ENCODE measurements at regions not wholly inside any gene's neighbourhood (a gene's known extent, or its start where the extent isn't known, plus 50 kb on each side); places are given as distances from the start of the nearest gene placed in this dataset.

DNA sequence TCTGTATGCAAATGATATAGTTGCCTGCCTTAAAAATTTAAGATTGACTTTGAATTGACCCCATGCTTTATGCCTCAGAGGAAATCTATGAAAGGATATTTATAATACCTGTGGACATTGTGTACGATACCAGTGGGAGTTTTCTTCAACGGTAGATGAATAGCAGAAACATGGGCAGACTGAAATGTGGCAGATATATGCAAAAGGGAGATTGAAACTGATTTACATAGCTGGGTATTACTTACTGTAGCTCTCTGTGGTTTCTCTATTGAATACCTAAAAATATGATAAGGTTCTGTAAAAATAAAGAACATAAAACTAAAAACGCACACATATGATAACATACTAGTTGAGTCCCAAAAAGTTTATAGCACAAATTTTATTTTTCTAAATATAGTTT is 345.2 kb upstream of the PCSK5 start:
- Histone ChIP-seq H2BK120ac (ENCODE audit: low read depth, low read length) (no peak overlapping the region), H3K4ac (ENCODE audit: low read depth, low read length) (no peak overlapping the region), H2AK5ac (ENCODE audit: low read depth, low read length) (no peak overlapping the region), H3K4me2 (ENCODE audit: low read depth, low read length) (no peak overlapping the region), H3K9ac (ENCODE audit: low read depth, low read length) (no peak overlapping the region), H2BK5ac (ENCODE audit: low read depth, low read length, poor library complexity, severe bottlenecking) (no peak overlapping the region), H3K27me3 (ENCODE audit: control insufficient read depth, insufficient read depth, low read length) (no peaks in the 10 kb centered on the region), H4K5ac (ENCODE audit: low read depth, low read length) (no peak overlapping the region), H3K4me1 (ENCODE audit: control insufficient read depth, insufficient read depth, low read length) (no peaks in the 10 kb centered on the region), H3K27ac (ENCODE audit: insufficient read depth, low read length) (no peak overlapping the region), H3K9me1 (ENCODE audit: insufficient read depth, low read length) (no peaks in the 10 kb centered on the region), H2AFZ (replicated peaks; ENCODE audit: low read length, poor library complexity) (no peak overlapping the region), H4K8ac (ENCODE audit: low read depth in 2 of 2, low read length in 2 of 2) (no peak overlapping the region), H3K56ac (ENCODE audit: extremely low read depth, insufficient read depth, low read length) (no peak overlapping the region), H2BK15ac (ENCODE audit: low read depth, low read length) (no peak overlapping the region), H4K20me1 (ENCODE audit: insufficient read depth, low read length) (no peaks in the 10 kb centered on the region), H3K18ac (ENCODE audit: low read depth, low read length) (no peak overlapping the region), H3K79me1 (ENCODE audit: low read depth in 1 of 2, low read length in 2 of 2) (no peaks in the 10 kb centered on the region), H3K4me3 (ENCODE audit: insufficient read depth, low read depth, low read length) (no peak overlapping the region), H2BK20ac (ENCODE audit: low read depth, low read length) (no peak overlapping the region), H2AK9ac (replicated peaks; ENCODE audit: low read depth, low read length, poor library complexity) (no peak overlapping the region), H3K36me3 (ENCODE audit: control insufficient read depth, insufficient read depth, low read length) (no peaks in the 10 kb centered on the region), H3K9me3 (ENCODE audit: control insufficient read depth, insufficient read depth, low read length) (peaks cover 2% of the 10 kb centered on the region; the same call in 1 of the 2 replicates), H4K91ac (ENCODE audit: insufficient read depth, low read depth, low read length) (no peak overlapping the region), H3K23ac (ENCODE audit: low read depth, low read length) (no peak overlapping the region), H3K14ac (replicated peaks; ENCODE audit: low read depth, low read length) (no peak overlapping the region)
- in situ Hi-C loops (cut with MboI; ENCODE audit: low sequenced_read_pairs) (no loop called here), dilution Hi-C loops (cut with HindIII; ENCODE audit: low sequenced_read_pairs, unreplicated experiment) (no loop called here), intact Hi-C loops (cut with micrococcal nuclease) (no loop called here)
- ATAC-seq (ENCODE audit: low read depth) (no peak), DNase-seq (no peak)
- POLR2A ChIA-PET (ENCODE audit: unreplicated experiment) = no interaction called here
- CTCF ChIA-PET = no interaction called here
- 71% methylated on average over 1 of the region's 3 CpGs; no CpG with 5 or more reads in 1 of the 2 experiments for WGBS, 2 experiments (ENCODE audit: extremely low coverage in 2 of 2, insufficient read length in 1 of 2)
- BruUV-seq (replicated peaks) = no TSS peak
- TF ChIP-seq MAFK (IDR thresholded peaks at IDR 0.05; ENCODE audit: low read depth, low read length) (no peak), MXI1 (IDR thresholded peaks at IDR 0.05; ENCODE audit: borderline replicate concordance, low read depth, low read length) (no peak), CHD1 (IDR thresholded peaks at IDR 0.05; ENCODE audit: low read depth, low read length) (no peak), CEBPB (IDR thresholded peaks at IDR 0.05; ENCODE audit: low read depth, low read length) (no peak), NFE2L2 (IDR thresholded peaks at IDR 0.05; ENCODE audit: low read depth, low read length) (no peak), POLR2A (IDR thresholded peaks at IDR 0.05; ENCODE audit: low read depth, low read length) (no peak), RAD21 (IDR thresholded peaks at IDR 0.05; ENCODE audit: low read length) (no peak), FOS (IDR thresholded peaks at IDR 0.05; ENCODE audit: low read depth, low read length) (no peak), RFX5 (IDR thresholded peaks at IDR 0.05; ENCODE audit: low read depth, low read length) (no peak), MAZ (IDR thresholded peaks at IDR 0.05; ENCODE audit: borderline replicate concordance, low read depth, low read length) (no peak)
- TF ChIP-seq, protein P1, sequence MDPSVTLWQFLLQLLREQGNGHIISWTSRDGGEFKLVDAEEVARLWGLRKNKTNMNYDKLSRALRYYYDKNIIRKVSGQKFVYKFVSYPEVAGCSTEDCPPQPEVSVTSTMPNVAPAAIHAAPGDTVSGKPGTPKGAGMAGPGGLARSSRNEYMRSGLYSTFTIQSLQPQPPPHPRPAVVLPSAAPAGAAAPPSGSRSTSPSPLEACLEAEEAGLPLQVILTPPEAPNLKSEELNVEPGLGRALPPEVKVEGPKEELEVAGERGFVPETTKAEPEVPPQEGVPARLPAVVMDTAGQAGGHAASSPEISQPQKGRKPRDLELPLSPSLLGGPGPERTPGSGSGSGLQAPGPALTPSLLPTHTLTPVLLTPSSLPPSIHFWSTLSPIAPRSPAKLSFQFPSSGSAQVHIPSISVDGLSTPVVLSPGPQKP (IDR thresholded peaks at IDR 0.05; ENCODE audit: borderline replicate concordance, low read depth, low read length) = no peak
- TF ChIP-seq, protein P2, sequence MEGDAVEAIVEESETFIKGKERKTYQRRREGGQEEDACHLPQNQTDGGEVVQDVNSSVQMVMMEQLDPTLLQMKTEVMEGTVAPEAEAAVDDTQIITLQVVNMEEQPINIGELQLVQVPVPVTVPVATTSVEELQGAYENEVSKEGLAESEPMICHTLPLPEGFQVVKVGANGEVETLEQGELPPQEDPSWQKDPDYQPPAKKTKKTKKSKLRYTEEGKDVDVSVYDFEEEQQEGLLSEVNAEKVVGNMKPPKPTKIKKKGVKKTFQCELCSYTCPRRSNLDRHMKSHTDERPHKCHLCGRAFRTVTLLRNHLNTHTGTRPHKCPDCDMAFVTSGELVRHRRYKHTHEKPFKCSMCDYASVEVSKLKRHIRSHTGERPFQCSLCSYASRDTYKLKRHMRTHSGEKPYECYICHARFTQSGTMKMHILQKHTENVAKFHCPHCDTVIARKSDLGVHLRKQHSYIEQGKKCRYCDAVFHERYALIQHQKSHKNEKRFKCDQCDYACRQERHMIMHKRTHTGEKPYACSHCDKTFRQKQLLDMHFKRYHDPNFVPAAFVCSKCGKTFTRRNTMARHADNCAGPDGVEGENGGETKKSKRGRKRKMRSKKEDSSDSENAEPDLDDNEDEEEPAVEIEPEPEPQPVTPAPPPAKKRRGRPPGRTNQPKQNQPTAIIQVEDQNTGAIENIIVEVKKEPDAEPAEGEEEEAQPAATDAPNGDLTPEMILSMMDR (conservative IDR thresholded peaks at IDR 0.05; ENCODE audit: low read depth, low read length) = no peak
